Activated CD8-positive, alpha-beta memory T cell treated with anti-CD3 and anti-CD28 coated beads, Interleukin-2, amount 50 U/mL, for 4 hours (primary cell): ENCODE measurements at regions not wholly inside any gene's neighbourhood (a gene's known extent, or its start where the extent isn't known, plus 50 kb on each side); places are given as distances from the start of the nearest gene placed in this dataset.

Experiments
- DNase-seq: peaks from one replicate; pipeline ENCODE4 v3.0.0-alpha.2; 2020

DNA sequence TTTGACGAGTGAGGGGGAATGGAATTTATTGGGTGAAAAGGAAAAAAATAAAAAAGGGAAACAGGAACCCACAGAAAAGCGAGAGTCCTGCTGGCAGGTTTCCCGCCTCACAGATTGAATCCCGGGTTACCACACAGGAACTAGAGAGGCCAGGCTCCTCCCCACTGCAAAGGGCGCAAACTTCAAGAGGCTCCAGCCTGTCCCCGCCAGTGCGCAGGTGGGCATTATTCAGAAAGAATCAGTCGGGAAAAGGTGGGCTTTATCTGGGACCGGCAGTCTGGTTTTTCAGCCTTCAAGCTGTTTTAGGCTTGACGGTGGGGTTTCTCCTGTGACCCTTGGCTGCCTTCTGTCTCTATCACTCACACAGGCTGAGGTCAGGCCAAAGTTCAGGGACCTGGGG is 1496.8 kb downstream of the RPA4 start:
- no peak for DNase-seq

DNA sequence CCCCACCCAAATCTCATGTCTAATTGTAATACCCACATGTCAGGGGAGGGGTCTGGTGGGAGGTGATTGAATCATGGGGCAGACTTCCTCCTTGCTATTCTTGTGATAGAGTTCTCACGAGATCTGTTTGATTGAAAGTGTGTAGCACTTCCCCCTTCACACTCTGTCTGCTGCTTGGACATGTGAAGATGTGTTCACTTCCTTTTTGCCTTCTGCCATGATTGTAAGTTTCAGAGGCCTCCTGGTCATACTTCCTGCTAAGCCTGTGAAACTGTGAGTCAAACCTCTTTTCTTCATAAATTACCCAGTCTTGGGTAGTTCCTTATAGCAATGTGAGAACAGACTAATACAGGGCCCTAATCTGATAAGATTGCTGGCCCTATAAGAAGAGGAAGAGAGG is 1514.8 kb downstream of the RPA4 start:
- DNase-seq = no peak

DNA sequence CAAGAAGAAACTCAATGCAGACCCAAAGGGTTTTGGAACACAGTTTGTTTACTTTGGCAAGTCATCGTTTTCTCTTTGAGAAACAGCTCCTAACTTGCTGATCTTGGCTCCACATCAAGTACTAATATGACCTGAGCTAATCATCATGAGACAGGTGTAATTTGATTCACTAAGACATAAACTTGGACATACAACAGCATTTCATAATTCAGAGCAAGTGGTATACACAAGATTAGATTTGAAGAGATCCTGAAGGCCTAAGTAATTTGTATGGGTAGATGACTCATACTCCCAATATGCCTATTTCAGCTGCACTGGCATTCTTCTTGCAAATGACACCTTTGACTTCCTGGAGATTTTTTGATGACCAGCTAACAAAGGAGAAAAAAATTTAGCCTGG is 1521.7 kb downstream of the RPA4 start:
- no peak for DNase-seq

DNA sequence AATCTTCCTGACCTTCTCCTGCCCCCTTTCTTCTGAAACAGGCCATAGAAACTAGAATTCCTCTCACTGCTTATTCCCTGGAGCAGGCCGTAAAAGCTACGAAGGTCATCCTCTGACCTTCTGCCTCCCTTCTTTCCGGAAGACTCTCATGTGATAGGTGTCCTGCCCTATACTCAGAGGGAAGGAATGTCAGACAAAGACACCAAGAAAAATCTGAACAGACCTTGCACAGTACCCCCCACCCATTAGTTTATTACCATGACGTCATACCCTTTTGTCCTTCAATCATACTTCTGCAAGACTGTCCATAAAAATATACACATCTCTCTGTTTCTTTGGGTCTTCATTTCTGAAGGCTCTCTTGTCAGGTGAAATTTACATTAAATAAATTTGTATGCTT is 1523.9 kb downstream of the RPA4 start:
- no peak for DNase-seq

DNA sequence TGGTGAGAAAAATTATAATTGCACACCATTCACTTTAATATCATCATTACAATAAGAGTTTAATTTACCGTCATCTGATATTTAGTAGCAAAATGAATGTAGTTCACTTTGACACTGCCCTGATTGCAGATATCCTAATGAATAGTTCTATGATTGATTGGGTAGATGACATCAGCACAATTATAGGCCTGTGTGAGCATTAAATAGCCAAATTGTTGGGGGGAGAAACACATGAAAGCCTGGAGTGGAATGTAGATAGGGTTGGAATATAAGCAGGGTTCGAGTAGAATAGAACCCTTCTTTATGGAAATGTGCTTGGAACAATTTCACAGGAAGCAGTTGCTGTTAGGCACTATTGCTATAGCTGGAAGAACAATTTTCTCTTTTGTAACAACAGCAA is 1526.2 kb downstream of the RPA4 start:
- no peak for DNase-seq

DNA sequence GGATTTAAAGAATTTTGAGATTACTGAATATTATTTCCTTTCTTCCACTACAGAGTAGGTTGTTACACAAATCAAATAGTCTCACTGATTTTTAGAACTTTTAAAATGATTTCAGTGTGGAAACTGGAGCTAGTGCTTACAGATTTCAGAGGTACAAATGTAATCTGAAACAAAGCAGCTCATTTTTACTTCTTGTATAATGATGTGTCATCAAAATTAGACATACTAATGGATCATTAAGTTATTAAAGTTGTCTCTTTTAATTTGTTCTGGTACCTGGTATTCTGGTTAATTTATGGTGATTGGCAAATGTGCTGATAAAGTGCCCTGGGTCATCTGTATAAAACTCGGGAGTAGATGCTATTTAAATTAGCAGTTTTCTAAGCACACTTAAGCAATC is 1528.3 kb downstream of the RPA4 start:
- DNase-seq = no peak

DNA sequence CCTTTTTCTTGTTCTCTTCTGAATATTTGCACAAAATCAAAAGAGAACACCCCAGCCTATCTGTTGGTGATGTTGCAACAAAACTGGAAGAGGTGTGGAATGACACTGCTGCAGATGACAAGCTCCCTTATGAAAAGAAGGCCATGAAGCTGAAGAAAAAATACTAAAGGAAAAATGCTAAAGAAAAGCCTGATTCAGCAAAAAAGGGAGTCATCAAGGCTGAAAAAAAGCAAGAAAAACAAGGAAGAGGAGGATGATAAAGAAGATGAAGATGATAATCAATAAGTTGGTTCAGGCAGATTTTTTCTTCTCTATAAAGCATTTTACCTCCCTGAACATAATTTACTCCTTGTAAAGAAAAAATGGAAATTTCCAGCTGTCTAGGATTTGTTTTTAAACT is 1538.8 kb downstream of the RPA4 start:
- DNase-seq = no peak

DNA sequence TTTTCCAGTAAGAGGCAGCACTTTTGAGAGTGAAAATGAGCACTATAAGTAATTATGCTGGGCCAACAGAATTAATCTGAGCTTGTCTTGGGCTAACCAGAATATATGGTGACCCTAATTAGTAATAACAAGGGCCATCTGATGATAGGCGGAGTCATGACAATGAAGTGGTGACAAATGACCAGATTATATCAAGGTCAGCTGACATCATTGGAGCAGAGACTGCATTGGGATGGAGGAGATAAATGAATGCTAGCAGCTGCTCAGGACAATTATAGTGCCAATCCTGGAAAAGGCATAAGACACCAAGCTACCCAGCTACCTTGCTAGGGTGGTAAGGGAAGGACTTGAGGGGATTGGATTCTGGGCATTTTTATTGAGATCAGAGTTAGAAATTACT is 1548.7 kb downstream of the RPA4 start:
- no peak for DNase-seq

DNA sequence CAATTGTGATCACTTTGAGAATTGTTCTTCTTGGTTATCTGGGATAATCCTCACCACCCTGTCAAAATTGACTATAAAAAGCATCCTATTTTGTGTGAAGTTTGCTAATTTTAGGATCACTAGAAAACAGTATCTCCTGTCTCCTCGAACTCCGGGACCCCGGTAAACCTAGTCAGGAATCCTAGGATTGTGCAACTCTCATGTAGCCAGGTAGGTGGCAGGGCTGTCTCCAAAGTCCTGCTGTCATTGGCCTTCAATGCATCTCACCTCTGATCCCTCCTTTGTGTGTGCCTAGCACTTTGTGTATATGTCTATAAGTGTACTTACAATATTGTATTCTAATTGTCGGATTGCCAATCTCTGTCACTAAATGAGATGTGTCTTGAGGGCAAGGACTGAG is 1564.8 kb downstream of the RPA4 start:
- DNase-seq = no peak

DNA sequence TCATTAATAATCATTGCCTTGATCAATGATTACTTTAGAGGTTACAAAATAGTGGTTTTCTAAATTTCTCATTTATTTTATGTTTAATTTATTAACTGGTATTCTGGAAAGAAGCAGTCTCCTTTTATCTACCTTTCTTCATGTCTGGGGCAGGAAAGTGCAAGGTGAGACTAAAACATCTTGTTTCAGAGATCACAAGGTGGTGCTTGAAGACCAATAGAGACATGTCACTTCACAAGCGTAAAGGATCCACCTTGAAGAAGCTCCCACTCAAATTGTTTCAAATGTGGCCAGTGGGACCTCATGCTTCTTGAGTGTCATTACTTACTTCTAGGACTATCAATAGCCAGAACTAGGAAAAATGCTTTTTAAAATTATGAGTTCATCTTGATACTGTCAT is 1568.7 kb downstream of the RPA4 start:
- no peak for DNase-seq

DNA sequence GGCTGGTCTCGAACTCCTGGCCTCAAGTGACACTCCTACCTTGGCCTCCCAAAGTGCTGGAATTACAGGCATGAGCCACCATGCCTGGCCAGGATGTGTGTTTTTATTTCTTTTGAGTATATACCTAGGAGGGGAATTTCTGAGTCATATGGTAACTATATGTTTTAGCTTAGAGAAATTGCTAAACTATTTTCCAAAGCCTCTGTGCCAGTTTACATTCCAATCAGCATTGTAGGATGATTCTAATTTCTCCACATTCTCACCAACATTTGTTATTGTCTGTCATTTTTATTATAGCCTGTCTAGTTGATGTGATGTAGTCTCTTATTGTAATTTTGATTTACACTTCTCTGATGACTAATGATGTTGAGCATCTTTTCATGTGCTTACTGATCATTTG is 1576.0 kb downstream of the RPA4 start:
- DNase-seq = no peak

DNA sequence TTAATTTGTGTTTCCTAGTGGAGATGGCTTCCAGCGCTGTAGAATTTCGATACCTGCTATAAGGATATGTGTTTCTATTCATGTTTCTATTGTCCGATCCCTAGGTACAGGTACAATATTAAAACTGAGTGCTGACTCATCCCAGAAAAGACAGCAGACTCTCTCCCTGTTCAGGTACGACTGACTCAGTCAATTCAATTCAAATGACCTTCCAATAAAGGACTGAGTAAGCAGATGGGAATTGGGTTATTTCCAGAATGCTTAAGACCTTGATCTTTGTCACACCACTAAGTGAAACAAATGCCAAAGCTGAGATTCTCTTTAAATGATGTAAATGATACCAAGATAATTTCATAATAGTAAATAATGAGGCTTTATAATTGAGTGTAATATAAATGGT is 1596.9 kb downstream of the RPA4 start:
- DNase-seq = no peak

DNA sequence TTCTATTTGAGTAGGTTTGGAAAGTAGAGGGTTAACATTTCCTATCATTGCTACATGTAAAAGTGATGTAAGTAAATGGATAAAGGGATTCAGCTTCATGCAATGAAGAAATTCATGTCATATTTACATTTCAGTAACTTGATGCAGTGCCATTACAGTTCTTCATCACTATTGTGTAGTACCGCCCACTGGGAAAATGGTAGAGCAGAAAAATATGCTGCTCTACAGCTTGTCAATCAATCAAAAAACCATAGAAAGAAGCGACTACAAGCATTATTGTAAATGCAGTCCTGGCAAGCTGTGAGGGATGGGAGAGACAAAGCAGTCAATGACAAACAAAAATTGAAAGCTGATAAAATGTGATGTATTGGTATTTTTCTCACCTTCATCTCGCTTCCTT is 1597.9 kb downstream of the RPA4 start:
- no peak for DNase-seq

DNA sequence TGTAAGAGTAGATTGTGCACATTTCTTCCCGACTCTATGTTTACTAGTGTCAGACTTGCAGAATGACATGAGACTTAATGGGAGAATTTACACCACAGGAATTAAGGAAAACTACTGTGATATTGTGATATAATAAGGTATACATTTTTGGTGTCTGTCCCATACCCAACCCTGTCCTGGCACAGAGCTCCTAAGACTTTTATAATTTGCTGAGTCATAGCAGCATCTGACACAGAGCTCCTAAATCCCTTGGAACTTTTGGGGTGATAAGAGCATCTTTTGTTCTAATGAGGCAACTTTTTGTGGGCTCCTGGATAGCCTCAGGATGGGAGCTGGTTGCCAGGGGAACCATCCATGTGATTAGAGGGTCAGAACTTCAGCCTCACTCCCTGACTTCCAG is 1607.0 kb downstream of the RPA4 start:
- no peak for DNase-seq

DNA sequence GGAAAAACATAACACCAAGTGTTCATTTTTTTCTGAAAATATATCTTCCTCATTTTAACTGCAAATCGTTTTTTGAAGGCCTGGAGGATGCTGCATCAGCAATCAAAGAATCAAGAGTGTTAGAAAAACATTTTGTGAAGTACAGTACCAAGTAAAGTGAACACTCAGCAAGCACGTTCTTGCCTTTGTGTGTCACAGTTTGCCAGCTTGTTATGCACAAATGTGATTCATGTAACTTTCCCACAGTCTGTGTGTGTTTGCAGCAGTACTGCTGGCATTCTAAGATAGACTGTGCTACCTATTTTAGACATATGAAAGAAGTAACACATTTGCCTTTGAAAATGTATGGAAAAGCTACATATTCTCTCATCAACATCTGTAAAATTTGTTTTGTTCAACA is 1617.7 kb downstream of the RPA4 start:
- no peak for DNase-seq

DNA sequence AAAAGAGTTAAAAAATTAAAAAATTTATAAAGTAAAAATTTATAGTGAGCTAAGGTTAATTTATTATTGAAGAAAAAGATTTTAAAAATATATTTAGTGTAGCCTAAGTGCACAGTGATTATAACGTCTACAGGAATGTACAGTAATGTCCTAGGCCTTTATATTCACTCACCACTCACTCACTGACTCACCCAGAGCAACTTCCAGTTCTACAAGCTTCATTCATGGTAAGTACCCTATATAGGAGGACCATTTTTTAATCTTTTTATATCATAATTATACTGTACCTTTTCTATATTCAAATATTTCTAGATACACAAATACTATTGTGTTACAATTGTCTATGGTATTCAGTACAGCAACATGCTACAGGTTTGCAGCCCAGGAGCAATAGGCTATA is 1623.2 kb downstream of the RPA4 start:
- DNase-seq = no peak

DNA sequence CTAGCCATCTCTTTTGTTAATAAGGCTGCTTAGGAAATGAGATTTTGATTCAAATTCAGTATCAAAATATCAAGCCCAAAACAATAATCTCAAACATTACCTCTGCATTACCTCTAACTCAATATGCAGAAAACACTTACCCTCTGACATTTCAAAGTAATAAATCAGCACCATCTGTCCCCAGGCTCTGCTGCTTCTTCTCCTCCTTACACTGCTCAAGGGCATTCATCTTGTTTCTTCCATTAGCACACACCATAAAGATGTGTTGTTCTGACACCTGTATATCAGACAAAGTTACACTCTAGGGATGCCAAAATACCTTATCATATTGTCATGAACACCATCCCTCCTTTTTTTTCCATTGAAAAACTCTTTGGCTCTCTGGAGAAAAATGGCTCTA is 1630.3 kb downstream of the RPA4 start:
- no peak for DNase-seq

DNA sequence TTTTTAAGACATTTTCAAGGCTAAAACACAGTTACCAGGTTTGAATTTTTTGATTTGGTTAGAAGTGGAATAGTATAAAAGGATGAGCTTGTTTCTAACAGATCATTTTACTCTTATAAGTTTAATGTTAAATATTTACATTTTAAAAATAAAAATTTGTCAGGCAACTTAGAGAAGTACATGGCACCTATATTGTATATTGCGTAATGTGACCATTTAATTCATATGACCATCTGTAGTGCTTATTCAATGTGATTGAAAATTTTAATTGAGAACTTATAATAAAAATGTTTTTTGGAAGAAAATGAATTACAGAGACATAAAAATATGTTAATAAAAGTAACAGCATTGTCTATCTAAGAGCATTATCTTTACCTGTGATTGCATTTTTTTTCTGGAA is 1632.4 kb downstream of the RPA4 start:
- DNase-seq = no peak

DNA sequence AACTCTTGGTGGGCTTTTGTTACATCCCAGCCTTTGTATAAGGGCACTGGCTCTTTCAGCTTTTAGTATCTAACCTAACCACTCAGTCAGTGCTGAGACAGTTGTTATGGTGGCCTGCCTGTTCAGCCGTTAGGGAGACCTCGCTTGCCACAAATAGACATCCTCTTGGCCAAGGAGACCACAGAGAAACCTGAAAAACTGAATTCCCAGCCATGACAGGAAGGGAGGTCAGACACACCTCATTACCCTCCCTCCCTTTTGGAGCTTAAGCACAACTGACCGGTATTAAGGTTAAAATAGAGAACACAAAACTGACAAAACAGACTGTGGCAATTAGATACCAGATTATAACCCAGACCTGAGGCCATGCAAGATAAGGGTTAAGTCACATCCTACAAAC is 1639.3 kb downstream of the RPA4 start:
- no peak for DNase-seq

DNA sequence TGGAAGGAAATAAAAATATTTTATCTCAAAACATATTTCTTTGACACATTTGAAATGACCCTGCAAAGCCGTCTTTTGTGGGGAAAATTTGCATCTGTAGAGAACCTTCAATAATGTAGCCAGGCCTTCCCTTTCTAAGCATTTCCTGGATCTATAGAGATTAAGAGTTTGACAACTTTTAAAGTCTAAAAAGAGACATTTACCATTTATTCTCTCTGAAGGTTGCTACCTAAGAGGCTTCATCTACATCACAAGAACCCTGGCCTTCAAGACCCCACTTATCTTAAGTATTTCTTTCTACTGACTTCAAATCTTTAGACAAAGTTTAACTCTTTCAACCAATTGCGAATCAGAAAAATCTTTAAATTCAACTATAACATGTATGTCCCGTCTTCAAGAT is 1639.8 kb downstream of the RPA4 start:
- DNase-seq = no peak

DNA sequence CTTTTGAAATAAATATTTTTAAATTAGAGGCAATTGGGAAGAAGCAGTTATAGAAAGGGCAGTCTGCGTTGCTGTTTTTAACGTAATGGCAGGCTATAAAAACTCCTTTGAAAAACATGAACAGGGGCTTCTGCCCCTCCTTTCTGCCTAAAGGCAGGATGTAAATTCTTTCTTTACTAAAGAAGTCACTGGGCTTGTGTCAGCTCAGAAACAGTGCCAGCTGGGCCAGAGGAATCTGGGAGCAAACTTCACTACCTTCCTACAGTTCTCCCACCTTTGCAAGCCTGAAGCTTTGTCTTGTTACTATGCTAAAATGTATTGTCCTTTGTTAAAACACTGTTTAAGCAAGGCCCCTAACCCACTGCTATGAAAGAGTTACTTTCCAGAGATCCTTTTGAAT is 1664.8 kb downstream of the RPA4 start:
- DNase-seq = no peak

DNA sequence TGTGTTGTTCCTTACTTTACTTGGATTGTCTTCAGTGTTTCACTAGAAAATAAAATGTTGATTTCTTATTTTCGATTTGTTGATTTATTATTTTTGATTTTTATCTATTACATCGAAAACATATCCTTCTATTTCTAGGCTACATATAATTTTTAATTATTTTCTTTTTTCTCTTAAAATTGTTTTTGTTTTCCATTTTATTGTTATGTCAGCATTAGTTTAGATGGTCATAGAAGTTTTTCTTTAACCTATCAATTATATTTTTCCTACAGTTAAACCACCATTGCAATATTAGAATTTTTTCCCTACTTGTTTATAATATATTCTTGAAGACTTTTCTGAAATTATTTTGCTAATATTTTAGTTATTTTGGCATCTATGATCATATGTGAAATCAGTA is 1685.1 kb downstream of the RPA4 start:
- no peak for DNase-seq

DNA sequence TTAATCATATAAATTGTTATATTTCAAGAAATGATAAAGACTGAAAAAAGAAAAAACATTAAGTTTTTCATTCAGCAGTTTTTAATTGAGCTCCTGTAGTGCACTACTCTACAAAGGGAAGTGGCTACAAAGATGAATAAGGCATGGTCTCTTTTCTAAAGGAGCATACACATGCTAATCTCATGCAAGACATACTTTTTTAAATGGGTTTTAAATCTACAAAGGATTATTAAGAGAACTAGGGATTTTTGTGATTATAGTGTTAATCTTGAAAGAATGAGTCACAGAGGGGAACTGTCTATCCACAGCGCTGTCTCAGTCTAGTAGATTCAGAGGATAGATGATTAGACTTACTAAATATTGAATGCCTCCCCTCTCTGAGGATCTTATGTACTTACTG is 1722.2 kb downstream of the RPA4 start:
- no peak for DNase-seq

DNA sequence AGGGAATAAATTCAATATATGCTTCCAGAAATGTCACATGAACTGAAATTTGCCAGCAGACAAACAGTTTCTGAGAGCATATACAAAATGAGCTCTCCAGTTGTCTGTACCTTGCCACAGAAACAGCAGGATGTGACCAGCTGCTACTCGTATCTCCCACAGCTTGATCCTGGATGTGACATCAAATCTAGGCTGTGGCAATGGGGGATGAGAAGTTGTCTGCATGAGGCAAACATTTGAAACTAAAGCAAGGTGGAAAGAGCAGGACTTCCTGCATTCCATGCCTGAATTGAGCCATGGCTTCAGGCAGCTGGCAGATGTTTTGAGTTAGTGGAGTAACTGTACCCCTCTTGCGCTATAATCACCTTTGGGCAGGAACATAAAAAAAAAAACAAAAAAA is 1724.0 kb downstream of the RPA4 start:
- DNase-seq = no peak

DNA sequence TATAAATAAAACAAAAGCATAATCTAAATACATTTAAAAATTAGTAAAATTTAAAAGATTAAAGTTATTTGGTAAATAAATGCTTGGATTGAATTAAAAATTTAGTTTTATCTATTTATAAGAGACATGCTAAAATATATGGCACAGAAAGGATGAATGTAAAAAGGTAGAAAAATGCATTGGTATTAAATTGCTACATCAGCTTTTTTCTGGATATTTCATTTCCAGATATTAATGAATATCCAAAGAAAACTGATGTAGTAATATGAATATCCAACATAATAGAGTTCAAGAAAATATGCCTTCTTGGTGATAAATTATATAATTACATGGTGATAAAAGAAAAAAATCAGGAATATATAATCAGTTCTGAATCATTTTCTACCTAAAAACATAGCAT is 1743.9 kb downstream of the RPA4 start:
- DNase-seq = no peak

DNA sequence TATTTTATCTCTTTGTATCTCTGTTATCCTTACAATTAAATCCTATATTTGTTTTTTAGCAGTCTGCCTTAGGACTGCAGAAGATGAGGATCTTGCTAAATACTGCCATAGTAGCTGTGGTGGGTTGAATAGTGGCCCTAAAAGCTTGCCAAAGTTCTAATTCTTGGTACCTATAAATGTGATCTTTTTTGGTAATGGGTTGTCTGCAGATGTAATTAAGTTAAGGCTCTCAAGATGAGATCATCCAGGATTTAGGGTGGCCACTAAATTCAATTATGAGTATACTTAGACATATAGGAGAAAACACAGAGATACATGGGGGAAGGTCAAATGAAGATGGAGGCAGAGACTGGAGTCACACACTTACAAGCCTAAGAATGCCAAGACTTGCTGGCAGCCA is 1753.7 kb downstream of the RPA4 start:
- no peak for DNase-seq

DNA sequence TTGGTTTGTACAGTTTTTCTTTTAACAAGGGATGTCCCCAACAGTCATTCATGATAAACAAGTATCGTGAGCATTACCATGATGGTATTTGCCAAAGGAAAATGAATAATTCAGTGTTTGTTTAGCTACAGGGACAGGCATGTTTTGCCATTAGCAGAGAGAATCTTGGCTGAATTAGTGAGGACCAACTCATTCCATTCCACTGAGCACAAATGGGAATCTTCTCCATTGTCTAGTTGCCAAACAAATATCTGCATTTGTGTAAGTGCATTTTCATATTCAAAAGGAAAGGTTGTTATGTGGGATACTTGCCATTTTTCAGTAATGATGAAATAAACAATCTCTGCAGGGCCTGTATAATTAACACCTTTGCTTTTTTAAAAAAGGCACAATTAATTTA is 1762.6 kb downstream of the RPA4 start:
- no peak for DNase-seq
